ENCODE measurements at regions not wholly inside any gene's neighbourhood (a gene's known extent, or its start where the extent isn't known, plus 50 kb on each side); places are given as distances from the start of the nearest gene placed in this dataset.

- H3K4me1 Mint-ChIP-seq, result peaks cover 10% of the 10 kb centered on the region
- ATAC-seq, result no peak
- no peak overlapping the region for H3K27ac Mint-ChIP-seq
Measured at GRCh38 chr15:92708635-92709034, 53.1 kb upstream of the FAM174B start.

More at GRCh38 chr15:92708635-92709034, 53.1 kb upstream of the FAM174B start:
- DNase-seq (ENCODE audit: low spot score), result no peak
- peaks cover 25% of the 10 kb centered on the region for H3K4me1 ChIP-seq (ENCODE audit: insufficient read depth)
- Mint-ChIP-seq H3K36me3 (ENCODE audit: low read depth) (no peaks in the 10 kb centered on the region), H3K9me3 (no peaks in the 10 kb centered on the region; the same call in 2 of the 3 replicates), H3K27me3 (ENCODE audit: insufficient read depth, low read depth, poor library complexity) (peaks cover 6% of the 10 kb centered on the region), H3K4me3 (no peak overlapping the region)
- no peak overlapping the region for H2AFZ ChIP-seq
- H3K9me2 ChIP-seq (ENCODE audit: insufficient read depth), result no peaks in the 10 kb centered on the region; the same call in 1 of the 2 replicates
- no peak overlapping the region for H3K27ac ChIP-seq (ENCODE audit: low read depth)
- H3F3A ChIP-seq (replicated peaks; ENCODE audit: low read depth), result peaks cover 7% of the 10 kb centered on the region; the same call in 1 of the 2 replicates
- no peaks in the 10 kb centered on the region for H3K79me2 ChIP-seq (replicated peaks; ENCODE audit: insufficient read depth)
- H3K36me3 ChIP-seq (ENCODE audit: insufficient read depth), result no peaks in the 10 kb centered on the region
- H3K27me3 ChIP-seq (ENCODE audit: insufficient read depth), result peaks cover 33% of the 10 kb centered on the region
- TF ChIP-seq STAT1 (IDR thresholded peaks at IDR 0.05; ENCODE audit: unreplicated experiment) (no peak), EZH2 (IDR thresholded peaks at IDR 0.05; ENCODE audit: low read depth, unreplicated experiment) (no peak), ZNF462 (CRISPR knock-in tag; IDR thresholded peaks at IDR 0.05) (no peak), ZNF331 (CRISPR knock-in tag; IDR thresholded peaks at IDR 0.05; ENCODE audit: low read depth) (no peak), EZH2phosphoT487 (IDR thresholded peaks at IDR 0.05; ENCODE audit: unreplicated experiment) (no peak), NANOG (IDR thresholded peaks at IDR 0.05; ENCODE audit: borderline replicate concordance) (no peak), CREB1 (CRISPR knock-in tag; IDR thresholded peaks at IDR 0.05; ENCODE audit: low read depth) (no peak), ZNF114 (CRISPR knock-in tag; IDR thresholded peaks at IDR 0.05) (no peak), JUNB (IDR thresholded peaks at IDR 0.05; ENCODE audit: unreplicated experiment) (no peak)
- TF ChIP-seq, protein P1, sequence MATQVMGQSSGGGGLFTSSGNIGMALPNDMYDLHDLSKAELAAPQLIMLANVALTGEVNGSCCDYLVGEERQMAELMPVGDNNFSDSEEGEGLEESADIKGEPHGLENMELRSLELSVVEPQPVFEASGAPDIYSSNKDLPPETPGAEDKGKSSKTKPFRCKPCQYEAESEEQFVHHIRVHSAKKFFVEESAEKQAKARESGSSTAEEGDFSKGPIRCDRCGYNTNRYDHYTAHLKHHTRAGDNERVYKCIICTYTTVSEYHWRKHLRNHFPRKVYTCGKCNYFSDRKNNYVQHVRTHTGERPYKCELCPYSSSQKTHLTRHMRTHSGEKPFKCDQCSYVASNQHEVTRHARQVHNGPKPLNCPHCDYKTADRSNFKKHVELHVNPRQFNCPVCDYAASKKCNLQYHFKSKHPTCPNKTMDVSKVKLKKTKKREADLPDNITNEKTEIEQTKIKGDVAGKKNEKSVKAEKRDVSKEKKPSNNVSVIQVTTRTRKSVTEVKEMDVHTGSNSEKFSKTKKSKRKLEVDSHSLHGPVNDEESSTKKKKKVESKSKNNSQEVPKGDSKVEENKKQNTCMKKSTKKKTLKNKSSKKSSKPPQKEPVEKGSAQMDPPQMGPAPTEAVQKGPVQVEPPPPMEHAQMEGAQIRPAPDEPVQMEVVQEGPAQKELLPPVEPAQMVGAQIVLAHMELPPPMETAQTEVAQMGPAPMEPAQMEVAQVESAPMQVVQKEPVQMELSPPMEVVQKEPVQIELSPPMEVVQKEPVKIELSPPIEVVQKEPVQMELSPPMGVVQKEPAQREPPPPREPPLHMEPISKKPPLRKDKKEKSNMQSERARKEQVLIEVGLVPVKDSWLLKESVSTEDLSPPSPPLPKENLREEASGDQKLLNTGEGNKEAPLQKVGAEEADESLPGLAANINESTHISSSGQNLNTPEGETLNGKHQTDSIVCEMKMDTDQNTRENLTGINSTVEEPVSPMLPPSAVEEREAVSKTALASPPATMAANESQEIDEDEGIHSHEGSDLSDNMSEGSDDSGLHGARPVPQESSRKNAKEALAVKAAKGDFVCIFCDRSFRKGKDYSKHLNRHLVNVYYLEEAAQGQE (IDR thresholded peaks at IDR 0.05; ENCODE audit: unreplicated experiment), result no peak
- TF ChIP-seq, protein P2, sequence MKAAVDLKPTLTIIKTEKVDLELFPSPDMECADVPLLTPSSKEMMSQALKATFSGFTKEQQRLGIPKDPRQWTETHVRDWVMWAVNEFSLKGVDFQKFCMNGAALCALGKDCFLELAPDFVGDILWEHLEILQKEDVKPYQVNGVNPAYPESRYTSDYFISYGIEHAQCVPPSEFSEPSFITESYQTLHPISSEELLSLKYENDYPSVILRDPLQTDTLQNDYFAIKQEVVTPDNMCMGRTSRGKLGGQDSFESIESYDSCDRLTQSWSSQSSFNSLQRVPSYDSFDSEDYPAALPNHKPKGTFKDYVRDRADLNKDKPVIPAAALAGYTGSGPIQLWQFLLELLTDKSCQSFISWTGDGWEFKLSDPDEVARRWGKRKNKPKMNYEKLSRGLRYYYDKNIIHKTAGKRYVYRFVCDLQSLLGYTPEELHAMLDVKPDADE (IDR thresholded peaks at IDR 0.05), result no peak
- no peak overlapping the region for H3K4me2 ChIP-seq
- no peak overlapping the region for H3K4me3 ChIP-seq
- H4K20me1 ChIP-seq (replicated peaks; ENCODE audit: insufficient read depth), result no peaks in the 10 kb centered on the region

Measured in GM23338 (cell line).